Endothelial cell of umbilical vein (primary cell): ENCODE measurements at regions not wholly inside any gene's neighbourhood (a gene's known extent, or its start where the extent isn't known, plus 50 kb on each side); places are given as distances from the start of the nearest gene placed in this dataset.

Experiments used
- CTCF ChIP-seq, 2 donors: IDR thresholded peaks; 1 replicate in 1 of 2; 2 replicates in 1 of 2; pipeline ENCODE4 v1.5.1; 2011; ENCODE audit warnings: low read length in 2 of 2, mild to moderate bottlenecking in 2 of 2, moderate library complexity in 2 of 2, control low read depth in 1 of 2, inconsistent platforms in 1 of 2, low read depth in 1 of 2; ENCODE audit not compliant: insufficient read depth in 1 of 2; ENCODE audit errors: extremely low read depth in 1 of 2
- EZH2 ChIP-seq: IDR thresholded peaks from 2 replicates; pipeline ENCODE4 v1.6.1; 2012; ENCODE audit warnings: borderline replicate concordance, low read depth, mild to moderate bottlenecking, moderate library complexity, low read length, inconsistent platforms; ENCODE audit not compliant: severe bottlenecking
- POLR2A ChIP-seq: IDR thresholded peaks from 2 replicates; pipeline ENCODE4 v1.6.1; 2012; ENCODE audit warnings: low read depth, mild to moderate bottlenecking, control low read depth, low read length
- POLR2AphosphoS5 ChIP-seq: IDR thresholded peaks from 2 replicates; pipeline ENCODE4 v1.6.1; 2012; ENCODE audit warnings: low read depth, mild to moderate bottlenecking, control low read depth, low read length, moderate library complexity; ENCODE audit not compliant: insufficient read depth

GRCh38 chr22:47504962-47505361 is 742.5 kb downstream of the TBC1D22A start:
- TF ChIP-seq CTCF (IDR thresholded peaks at IDR 0.05; ENCODE audit: extremely low read depth in 1 of 2, insufficient read depth in 1 of 2, low read depth in 1 of 2, low read length in 2 of 2), result no peak
- no peak for TF ChIP-seq POLR2AphosphoS5
- TF ChIP-seq EZH2, result no peak
- no peak for TF ChIP-seq POLR2A
